ENCODE measurements at regions not wholly inside any gene's neighbourhood (a gene's known extent, or its start where the extent isn't known, plus 50 kb on each side); places are given as distances from the start of the nearest gene placed in this dataset.

- Mint-ChIP-seq H3K27ac (no peak overlapping the region), H3K36me3 (no peaks in the 10 kb centered on the region), H3K9me3 (peaks cover 0 to 2% of the 10 kb centered on the region in 2 donors), H3K27me3 (no peaks in the 10 kb centered on the region), H3K4me3 (no peak overlapping the region), H3K4me1 (peaks cover 0 to 11% of the 10 kb centered on the region in 2 donors)
- DNase-seq (no peak), ATAC-seq (replicated peaks) (no peak)
These were observed 379.6 kb downstream of the SLITRK6 start for GRCh38 chr13:85419611-85420010.

- Mint-ChIP-seq H3K36me3 (no peaks in the 10 kb centered on the region), H3K4me3 (no peak overlapping the region), H3K9me3 (peaks cover 0 to 2% of the 10 kb centered on the region in 2 donors), H3K27me3 (no peaks in the 10 kb centered on the region), H3K27ac (no peak overlapping the region), H3K4me1 (peaks cover 0 to 11% of the 10 kb centered on the region in 2 donors)
- no peak for DNase-seq
- no peak for ATAC-seq (replicated peaks)
These were observed 381.4 kb downstream of the SLITRK6 start for GRCh38 chr13:85417807-85418206.

GRCh38 chr13:85413664-85414063 is 385.6 kb downstream of the SLITRK6 start:
- peaks cover 0 to 2% of the 10 kb centered on the region in 2 donors for H3K9me3 Mint-ChIP-seq
- ATAC-seq (replicated peaks) (no peak), DNase-seq (no peak)
- no peak overlapping the region for H3K4me3 Mint-ChIP-seq
- H3K27me3 Mint-ChIP-seq = no peaks in the 10 kb centered on the region
- H3K27ac Mint-ChIP-seq = no peak overlapping the region
- H3K36me3 Mint-ChIP-seq = no peaks in the 10 kb centered on the region
- H3K4me1 Mint-ChIP-seq = no peaks in the 10 kb centered on the region

GRCh38 chr13:85412448-85412847 is 386.8 kb downstream of the SLITRK6 start:
- no peak overlapping the region for H3K27ac Mint-ChIP-seq
- peaks cover 0 to under 1% of the 10 kb centered on the region in 2 donors for H3K9me3 Mint-ChIP-seq
- H3K4me3 Mint-ChIP-seq = no peak overlapping the region
- H3K4me1 Mint-ChIP-seq = no peaks in the 10 kb centered on the region
- ATAC-seq (replicated peaks) = no peak
- H3K27me3 Mint-ChIP-seq = no peaks in the 10 kb centered on the region
- DNase-seq = no peak
- H3K36me3 Mint-ChIP-seq = no peaks in the 10 kb centered on the region

- H3K4me1 Mint-ChIP-seq = no peaks in the 10 kb centered on the region
- no peak overlapping the region for H3K4me3 Mint-ChIP-seq
- no peaks in the 10 kb centered on the region for H3K9me3 Mint-ChIP-seq
- no peak for DNase-seq
- H3K27me3 Mint-ChIP-seq = no peaks in the 10 kb centered on the region
- no peak overlapping the region for H3K27ac Mint-ChIP-seq
- H3K36me3 Mint-ChIP-seq = no peaks in the 10 kb centered on the region
- no peak for ATAC-seq (replicated peaks)
These were observed 387.6 kb downstream of the SLITRK6 start for GRCh38 chr13:85411591-85411990.

GRCh38 chr13:85408415-85408814 is 390.8 kb downstream of the SLITRK6 start:
- H3K36me3 Mint-ChIP-seq = no peaks in the 10 kb centered on the region
- no peak overlapping the region for H3K27ac Mint-ChIP-seq
- DNase-seq (no peak), ATAC-seq (replicated peaks) (no peak)
- no peak overlapping the region for H3K4me3 Mint-ChIP-seq
- H3K9me3 Mint-ChIP-seq = peaks cover 1 to 2% of the 10 kb centered on the region in 2 donors
- H3K27me3 Mint-ChIP-seq = no peaks in the 10 kb centered on the region
- no peaks in the 10 kb centered on the region for H3K4me1 Mint-ChIP-seq

- DNase-seq = no peak
These were observed 392.8 kb downstream of the SLITRK6 start for GRCh38 chr13:85406269-85406975.

GRCh38 chr13:85405316-85405897 is 393.8 kb downstream of the SLITRK6 start:
- ATAC-seq (replicated peaks) = no peak

More at GRCh38 chr13:85406269-85406975, 392.8 kb downstream of the SLITRK6 start:
- Mint-ChIP-seq H3K27ac (no peak overlapping the region), H3K9me3 (peaks cover 2 to 4% of the 10 kb centered on the region in 2 donors), H3K4me1 (no peaks in the 10 kb centered on the region), H3K4me3 (no peak overlapping the region), H3K36me3 (no peaks in the 10 kb centered on the region), H3K27me3 (no peaks in the 10 kb centered on the region)
- no peak for ATAC-seq (replicated peaks)

GRCh38 chr13:85386424-85386823 is 412.8 kb downstream of the SLITRK6 start:
- no peak overlapping the region for H3K27ac Mint-ChIP-seq
- H3K4me3 Mint-ChIP-seq = no peak overlapping the region
- no peaks in the 10 kb centered on the region for H3K36me3 Mint-ChIP-seq
- DNase-seq (no peak), ATAC-seq (replicated peaks) (peak in 1 of 2 donors; percentile 70)
- peaks cover 0 to 3% of the 10 kb centered on the region in 2 donors for H3K9me3 Mint-ChIP-seq
- H3K27me3 Mint-ChIP-seq = no peaks in the 10 kb centered on the region
- H3K4me1 Mint-ChIP-seq = peaks cover 2 to 13% of the 10 kb centered on the region in 2 donors

More at GRCh38 chr13:85405316-85405897, 393.8 kb downstream of the SLITRK6 start:
- Mint-ChIP-seq H3K27me3 (no peaks in the 10 kb centered on the region), H3K27ac (no peak overlapping the region), H3K4me3 (no peak overlapping the region), H3K9me3 (peaks cover 2 to 4% of the 10 kb centered on the region in 2 donors), H3K4me1 (no peaks in the 10 kb centered on the region), H3K36me3 (no peaks in the 10 kb centered on the region)
- DNase-seq = no peak

GRCh38 chr13:85383291-85383690 is 415.9 kb downstream of the SLITRK6 start:
- no peaks in the 10 kb centered on the region for H3K9me3 Mint-ChIP-seq

GRCh38 chr13:85381082-85381481 is 418.1 kb downstream of the SLITRK6 start:
- Mint-ChIP-seq H3K27me3 (no peaks in the 10 kb centered on the region), H3K4me1 (peaks cover 6 to 25% of the 10 kb centered on the region in 2 donors)

More at GRCh38 chr13:85383291-85383690, 415.9 kb downstream of the SLITRK6 start:
- H3K4me1 Mint-ChIP-seq = peaks cover 6 to 26% of the 10 kb centered on the region in 2 donors
- H3K36me3 Mint-ChIP-seq = no peaks in the 10 kb centered on the region
- H3K27me3 Mint-ChIP-seq = no peaks in the 10 kb centered on the region
- ATAC-seq (replicated peaks) = no peak
- H3K27ac Mint-ChIP-seq = no peak overlapping the region
- no peak overlapping the region for H3K4me3 Mint-ChIP-seq
- no peak for DNase-seq

GRCh38 chr13:85379991-85380390 is 419.2 kb downstream of the SLITRK6 start:
- H3K27ac Mint-ChIP-seq = no peak overlapping the region
- peaks cover 4 to 19% of the 10 kb centered on the region in 2 donors for H3K4me1 Mint-ChIP-seq
- H3K4me3 Mint-ChIP-seq = no peak overlapping the region
- H3K27me3 Mint-ChIP-seq = no peaks in the 10 kb centered on the region
- H3K36me3 Mint-ChIP-seq = no peaks in the 10 kb centered on the region
- no peaks in the 10 kb centered on the region for H3K9me3 Mint-ChIP-seq
- DNase-seq (no peak), ATAC-seq (replicated peaks) (no peak)

More at GRCh38 chr13:85381082-85381481, 418.1 kb downstream of the SLITRK6 start:
- Mint-ChIP-seq H3K27ac (no peak overlapping the region), H3K4me3 (no peak overlapping the region), H3K36me3 (no peaks in the 10 kb centered on the region), H3K9me3 (no peaks in the 10 kb centered on the region)
- ATAC-seq (replicated peaks) (no peak), DNase-seq (no peak)

GRCh38 chr13:85379433-85379832 is 419.8 kb downstream of the SLITRK6 start:
- H3K4me3 Mint-ChIP-seq = peak overlapping the region in 1 of 2 donors; percentile 1
- H3K27ac Mint-ChIP-seq = no peak overlapping the region

GRCh38 chr13:85377783-85378182 is 421.4 kb downstream of the SLITRK6 start:
- H3K36me3 Mint-ChIP-seq = no peaks in the 10 kb centered on the region
- H3K27ac Mint-ChIP-seq = no peak overlapping the region
- ATAC-seq (replicated peaks) (no peak), DNase-seq (no peak)
- H3K27me3 Mint-ChIP-seq = no peaks in the 10 kb centered on the region
- H3K4me1 Mint-ChIP-seq = peaks cover 4 to 14% of the 10 kb centered on the region in 2 donors
- H3K9me3 Mint-ChIP-seq = no peaks in the 10 kb centered on the region
- no peak overlapping the region for H3K4me3 Mint-ChIP-seq

More at GRCh38 chr13:85379433-85379832, 419.8 kb downstream of the SLITRK6 start:
- H3K27me3 Mint-ChIP-seq = no peaks in the 10 kb centered on the region
- no peaks in the 10 kb centered on the region for H3K36me3 Mint-ChIP-seq
- DNase-seq (no peak), ATAC-seq (replicated peaks) (no peak)
- no peaks in the 10 kb centered on the region for H3K9me3 Mint-ChIP-seq
- H3K4me1 Mint-ChIP-seq = peaks cover 4 to 19% of the 10 kb centered on the region in 2 donors

GRCh38 chr13:85373322-85373721 is 425.9 kb downstream of the SLITRK6 start:
- no peak for ATAC-seq (replicated peaks)
- Mint-ChIP-seq H3K27ac (no peak overlapping the region), H3K4me1 (no peaks in the 10 kb centered on the region), H3K36me3 (no peaks in the 10 kb centered on the region), H3K9me3 (no peaks in the 10 kb centered on the region), H3K27me3 (no peaks in the 10 kb centered on the region), H3K4me3 (no peak overlapping the region)
- no peak for DNase-seq

All from stimulated activated naive B cell treated with anti-CD40 and anti-IgM and Interleukin-4, amounts not matched to agents 10 μg/mL and 1 μg/mL and 100 μg/mL, for 72 hours (primary cell).